GM21390 (cell line): ENCODE measurements at regions not wholly inside any gene's neighbourhood (a gene's known extent, or its start where the extent isn't known, plus 50 kb on each side); places are given as distances from the start of the nearest gene placed in this dataset.
A peak's percentile ranks its signal among the peaks of the same experiment; 100 is the strongest.

Source experiments
- ATAC-seq: cut with Tn5 transposase; IDR thresholded peaks from one replicate; pipeline ENCODE4 v1.9.1; 2021; ENCODE audit not compliant: unreplicated experiment

- ATAC-seq: no peak
Observed at GRCh38 chr12:127339065-127339464, 927.9 kb upstream of the TMEM132C start.

- no peak for ATAC-seq
Observed at GRCh38 chr12:127340381-127340780, 926.6 kb upstream of the TMEM132C start.

- no peak for ATAC-seq
Observed at GRCh38 chr12:127342861-127343260, 924.1 kb upstream of the TMEM132C start.

GRCh38 chr12:127343940-127344339 is 923.0 kb upstream of the TMEM132C start:
- ATAC-seq: no peak

- ATAC-seq: no peak
Observed at GRCh38 chr12:127351481-127352010, 915.4 kb upstream of the TMEM132C start.

GRCh38 chr12:127355061-127355841 is 911.7 kb upstream of the TMEM132C start:
- ATAC-seq: no peak

- ATAC-seq: no peak
Observed at GRCh38 chr12:127358888-127359287, 908.1 kb upstream of the TMEM132C start.

- no peak for ATAC-seq
Observed at GRCh38 chr12:127360580-127360979, 906.4 kb upstream of the TMEM132C start.

- ATAC-seq: no peak
Observed at GRCh38 chr12:127362121-127362520, 904.8 kb upstream of the TMEM132C start.

- no peak for ATAC-seq
Observed at GRCh38 chr12:127363392-127363791, 903.6 kb upstream of the TMEM132C start.

GRCh38 chr12:127373559-127373958 is 893.4 kb upstream of the TMEM132C start:
- ATAC-seq: no peak

- no peak for ATAC-seq
Observed at GRCh38 chr12:127374447-127374846, 892.5 kb upstream of the TMEM132C start.

- peak; percentile 85 for ATAC-seq
Observed at GRCh38 chr12:127381043-127381668, 885.8 kb upstream of the TMEM132C start.

GRCh38 chr12:127381681-127382080 is 885.3 kb upstream of the TMEM132C start:
- ATAC-seq: no peak

GRCh38 chr12:127383281-127383680 is 883.7 kb upstream of the TMEM132C start:
- ATAC-seq: no peak

GRCh38 chr12:127386723-127387122 is 880.2 kb upstream of the TMEM132C start:
- no peak for ATAC-seq

GRCh38 chr12:127388985-127389384 is 878.0 kb upstream of the TMEM132C start:
- ATAC-seq: no peak

- no peak for ATAC-seq
Observed at GRCh38 chr12:127389923-127390322, 877.0 kb upstream of the TMEM132C start.

GRCh38 chr12:127393465-127393864 is 873.5 kb upstream of the TMEM132C start:
- no peak for ATAC-seq

- ATAC-seq: no peak
Observed at GRCh38 chr12:127393896-127394295, 873.1 kb upstream of the TMEM132C start.

GRCh38 chr12:127396734-127397133 is 870.2 kb upstream of the TMEM132C start:
- ATAC-seq: no peak

GRCh38 chr12:127398016-127398710 is 868.8 kb upstream of the TMEM132C start:
- ATAC-seq: no peak
